Esophagus muscularis mucosa (tissue), 4 donors: ENCODE measurements at regions not wholly inside any gene's neighbourhood (a gene's known extent, or its start where the extent isn't known, plus 50 kb on each side); places are given as distances from the start of the nearest gene placed in this dataset.

Experiments used
- DNase-seq: peaks from one replicate; pipeline ENCODE4 v3.0.0-alpha.2; 2017; ENCODE audit errors: extremely low spot score
- H3K27ac ChIP-seq, 4 donors: fragments of 200-600 bp; sonication (generic); replicated peaks in 1 of 4; 1 replicate in 3 of 4; 2 replicates in 1 of 4; pipeline ENCODE4 v1.5.1; 2016 to 2019; ENCODE audit warnings: mild to moderate bottlenecking in 1 of 4
- H3K27me3 ChIP-seq, 4 donors: fragments of 200-600 bp; sonication (generic); one replicate each; pipeline versions ENCODE4 v1.5.1 to v1.6.0; 2016 to 2019
- H3K36me3 ChIP-seq, 4 donors: fragments of 200-600 bp; sonication (generic); one replicate each; pipeline ENCODE4 v1.5.1; 2016 to 2019
- H3K4me1 ChIP-seq, 4 donors: fragments of 200-600 bp; sonication (generic); one replicate each; pipeline ENCODE4 v1.5.1; 2016 to 2019
- H3K4me3 ChIP-seq, 4 donors: fragments of 200-600 bp; sonication (generic); 1 replicate in 2 of 4; 2 replicates in 2 of 4; pipeline ENCODE4 v1.5.1; 2016 to 2019; ENCODE audit warnings: mild to moderate bottlenecking in 4 of 4, moderate library complexity in 1 of 4
- H3K9me3 ChIP-seq, 4 donors: fragments of 200-600 bp; sonication (generic); 1 replicate in 3 of 4; 2 replicates in 1 of 4; pipeline ENCODE4 v1.5.1; 2016 to 2019
- EP300 ChIP-seq: sonication (generic); formaldehyde crosslinking; IDR thresholded peaks from one replicate; pipeline ENCODE4 v1.6.1; 2017; ENCODE audit warnings: antibody characterized with exemption
- POLR2A ChIP-seq: fragments of 450-650 bp; IDR thresholded peaks from one replicate; pipeline ENCODE4 v1.6.1; 2017; ENCODE audit warnings: antibody characterized with exemption, moderate library complexity, mild to moderate bottlenecking, low read depth
- POLR2AphosphoS5 ChIP-seq, 2 donors: sonication (generic); formaldehyde crosslinking; IDR thresholded peaks; one replicate each; pipeline ENCODE4 v1.6.1; 2017; ENCODE audit warnings: antibody characterized with exemption in 2 of 2
- WGBS: methylation state at CpG from one replicate; pipeline ENCODE4 v1.1.5; 2018; 5-methylcytosine and 5-hydroxymethylcytosine counted together
- intact Hi-C: fragments of 100-400 bp; cut with DNase I; formaldehyde crosslinking; loops from one replicate; pipeline ENCODE4 v1.15.1; 2023
- TF ChIP-seq, protein P1 (sequence below), 3 experiments: fragments of 200-600 bp in 2 of 3; fragments of 450-650 bp in 1 of 3; sonication (generic) in 2 of 3; IDR thresholded peaks; one replicate each; pipeline ENCODE4 v1.5.1; 2017 to 2019; ENCODE audit warnings: antibody characterized with exemption in 3 of 3, mild to moderate bottlenecking in 2 of 3, moderate library complexity in 1 of 3

- Histone ChIP-seq H3K4me1 (no peaks in the 10 kb centered on the region), H3K27me3 (peaks cover 0 to 30% (median 4%) of the 10 kb centered on the region in 4 donors), H3K9me3 (no peaks in the 10 kb centered on the region), H3K36me3 (no peaks in the 10 kb centered on the region), H3K27ac (no peak overlapping the region), H3K4me3 (no peak overlapping the region)
- TF ChIP-seq EP300: no peak
- TF ChIP-seq, protein P1, sequence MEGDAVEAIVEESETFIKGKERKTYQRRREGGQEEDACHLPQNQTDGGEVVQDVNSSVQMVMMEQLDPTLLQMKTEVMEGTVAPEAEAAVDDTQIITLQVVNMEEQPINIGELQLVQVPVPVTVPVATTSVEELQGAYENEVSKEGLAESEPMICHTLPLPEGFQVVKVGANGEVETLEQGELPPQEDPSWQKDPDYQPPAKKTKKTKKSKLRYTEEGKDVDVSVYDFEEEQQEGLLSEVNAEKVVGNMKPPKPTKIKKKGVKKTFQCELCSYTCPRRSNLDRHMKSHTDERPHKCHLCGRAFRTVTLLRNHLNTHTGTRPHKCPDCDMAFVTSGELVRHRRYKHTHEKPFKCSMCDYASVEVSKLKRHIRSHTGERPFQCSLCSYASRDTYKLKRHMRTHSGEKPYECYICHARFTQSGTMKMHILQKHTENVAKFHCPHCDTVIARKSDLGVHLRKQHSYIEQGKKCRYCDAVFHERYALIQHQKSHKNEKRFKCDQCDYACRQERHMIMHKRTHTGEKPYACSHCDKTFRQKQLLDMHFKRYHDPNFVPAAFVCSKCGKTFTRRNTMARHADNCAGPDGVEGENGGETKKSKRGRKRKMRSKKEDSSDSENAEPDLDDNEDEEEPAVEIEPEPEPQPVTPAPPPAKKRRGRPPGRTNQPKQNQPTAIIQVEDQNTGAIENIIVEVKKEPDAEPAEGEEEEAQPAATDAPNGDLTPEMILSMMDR (IDR thresholded peaks at IDR 0.05): no peak
- TF ChIP-seq POLR2A: no peak
- TF ChIP-seq POLR2AphosphoS5 (IDR thresholded peaks at IDR 0.05): no peak
- intact Hi-C loops: no loop called here
- 68% methylated on average over 8 of the region's 8 CpGs for WGBS
- DNase-seq: no peak
Measured at GRCh38 chr17:73759324-73759723, 115.1 kb upstream of the SDK2 start.

DNA sequence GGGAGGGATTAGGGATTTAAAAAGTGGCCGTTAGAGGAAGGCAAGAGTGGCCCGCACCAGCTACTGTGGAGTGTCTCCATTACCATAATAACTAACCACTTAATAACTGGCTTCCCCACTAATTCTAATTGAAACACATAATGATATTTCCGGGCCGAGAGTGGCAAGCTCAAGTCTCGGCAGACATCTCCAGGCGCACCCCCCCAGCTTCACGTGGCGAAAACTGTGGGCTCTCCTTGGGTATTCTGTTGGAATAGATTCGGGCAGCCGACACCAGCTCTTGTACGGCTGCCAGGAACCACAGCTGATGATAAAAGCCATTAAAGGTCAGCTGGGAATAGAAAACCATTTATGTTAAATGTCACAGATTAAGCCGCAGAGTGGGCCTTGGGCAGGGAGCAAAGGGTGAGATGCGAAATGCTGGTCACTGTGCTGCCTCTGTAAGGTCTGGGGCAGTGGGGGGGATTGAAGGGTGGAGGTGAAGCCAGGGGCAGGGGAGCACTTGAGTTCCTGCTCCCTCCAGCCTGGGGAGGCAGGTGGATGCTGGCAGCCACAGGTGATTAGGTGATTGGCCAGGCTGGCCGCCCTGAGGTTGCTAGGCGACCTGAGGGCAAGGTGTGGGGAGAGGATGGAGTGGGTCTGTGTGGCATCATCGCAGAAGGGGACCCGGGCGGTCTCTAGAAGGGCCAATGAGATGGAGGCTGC lies 115.6 kb upstream of the SDK2 start:
- no peak for TF ChIP-seq EP300
- TF ChIP-seq, protein P1 (IDR thresholded peaks at IDR 0.05): no peak
- no peak for TF ChIP-seq POLR2A
- TF ChIP-seq POLR2AphosphoS5 (IDR thresholded peaks at IDR 0.05): no peak
- no peak for DNase-seq
- Histone ChIP-seq H3K27ac (no peak overlapping the region), H3K36me3 (no peaks in the 10 kb centered on the region), H3K9me3 (no peaks in the 10 kb centered on the region), H3K4me1 (no peaks in the 10 kb centered on the region), H3K27me3 (peaks cover 0 to 30% (median 4%) of the 10 kb centered on the region in 4 donors), H3K4me3 (no peak overlapping the region)
- intact Hi-C loops: no loop called here
- WGBS: 69% methylated on average over 16 of the region's 18 CpGs

DNA sequence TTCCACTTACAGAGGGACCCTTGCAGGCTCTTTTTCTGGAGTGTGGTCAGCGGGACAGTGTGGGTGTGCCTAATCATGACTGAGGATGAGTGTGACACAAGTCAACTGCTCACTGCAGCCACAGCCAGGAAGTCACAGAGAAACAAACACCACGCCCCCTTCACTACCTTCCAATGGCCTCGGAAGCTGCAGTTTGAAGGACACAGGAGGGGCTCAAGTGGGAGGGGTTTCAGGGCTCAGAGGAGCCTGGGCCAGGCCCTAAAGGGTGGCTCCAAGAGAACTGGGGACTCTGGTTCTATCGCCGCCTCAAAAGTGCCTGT lies 116.2 kb upstream of the SDK2 start:
- no peak for DNase-seq
- Histone ChIP-seq H3K4me3 (no peak overlapping the region), H3K27me3 (peaks cover 0 to 30% (median 4%) of the 10 kb centered on the region in 4 donors), H3K27ac (no peak overlapping the region), H3K36me3 (no peaks in the 10 kb centered on the region), H3K4me1 (no peaks in the 10 kb centered on the region), H3K9me3 (no peaks in the 10 kb centered on the region)
- intact Hi-C loops: no loop called here
- TF ChIP-seq, protein P1 (IDR thresholded peaks at IDR 0.05): no peak
- WGBS: 90% methylated on average over 5 of the region's 5 CpGs

DNA sequence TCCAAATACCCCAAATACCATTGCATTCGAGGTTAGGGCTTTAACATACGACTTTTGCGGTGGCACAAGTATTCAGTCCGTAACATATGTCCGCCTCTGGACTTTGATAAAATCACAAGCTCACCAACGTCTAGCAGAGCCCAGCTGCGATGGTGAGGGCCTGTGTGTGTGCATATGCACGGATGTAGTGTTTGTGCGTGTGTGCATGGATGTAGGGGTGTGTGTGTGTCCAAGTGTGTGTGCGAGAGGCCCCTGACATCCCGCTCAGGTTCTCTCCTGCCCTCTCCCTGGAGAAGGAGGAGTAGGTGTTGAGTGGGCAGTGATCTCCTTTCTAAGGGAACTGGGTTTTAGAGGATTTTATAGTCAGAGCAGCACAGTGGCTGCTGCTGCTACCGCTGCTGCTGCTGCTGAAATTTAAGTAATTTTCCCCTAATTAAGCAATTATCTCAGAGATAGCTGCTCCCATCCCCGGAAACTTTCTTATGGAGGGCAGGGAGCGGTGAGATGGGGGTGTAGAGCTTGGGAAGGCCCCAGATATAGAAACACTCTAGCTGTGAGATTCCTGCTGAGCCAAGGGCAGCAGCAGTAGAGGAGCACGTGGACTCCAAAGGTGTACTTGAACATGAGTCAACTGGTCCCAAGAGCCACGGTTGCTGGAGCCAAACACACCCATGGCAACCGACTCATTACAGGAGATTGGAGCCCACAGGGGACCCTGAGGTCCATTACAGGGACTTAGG lies 121.7 kb upstream of the SDK2 start:
- Histone ChIP-seq H3K27me3 (no peaks in the 10 kb centered on the region), H3K4me1 (peaks cover 9 to 15% (median 12%) of the 10 kb centered on the region in 4 donors), H3K27ac (no peak overlapping the region), H3K9me3 (no peaks in the 10 kb centered on the region), H3K36me3 (no peaks in the 10 kb centered on the region), H3K4me3 (no peak overlapping the region)
- WGBS: 89% methylated on average over 17 of the region's 17 CpGs
- intact Hi-C loops: no loop called here
- no peak for TF ChIP-seq POLR2A
- TF ChIP-seq EP300: no peak
- TF ChIP-seq, protein P1 (IDR thresholded peaks at IDR 0.05): no peak
- no peak for TF ChIP-seq POLR2AphosphoS5 (IDR thresholded peaks at IDR 0.05)
- DNase-seq: no peak
